H9 (cell line): ENCODE measurements at regions not wholly inside any gene's neighbourhood (a gene's known extent, or its start where the extent isn't known, plus 50 kb on each side); places are given as distances from the start of the nearest gene placed in this dataset.

Source experiments
- DNase-seq: peaks from one replicate; pipeline ENCODE4 v3.0.0-alpha.2; 2017
- H2AFZ ChIP-seq: one replicate; pipeline ENCODE4 v1.6.1; 2013; ENCODE audit warnings: mild to moderate bottlenecking, low read length, control low read depth, moderate library complexity
- H2AK5ac ChIP-seq: 2 replicates; pipeline ENCODE4 v1.6.1; 2013; ENCODE audit warnings: low read length, control low read depth, mixed read lengths; ENCODE audit not compliant: insufficient read length
- H2BK120ac ChIP-seq: one replicate; pipeline ENCODE4 v1.6.1; 2013; ENCODE audit warnings: low read depth, mild to moderate bottlenecking, low read length, control low read depth, inconsistent platforms; ENCODE audit not compliant: poor library complexity, severe bottlenecking
- H2BK12ac ChIP-seq: 2 replicates; pipeline ENCODE4 v1.6.1; 2013; ENCODE audit warnings: low read length, control low read depth, mixed read lengths, low read depth; ENCODE audit not compliant: insufficient read length
- H2BK15ac ChIP-seq: 2 replicates; pipeline ENCODE4 v1.6.1; 2013; ENCODE audit warnings: low read depth, low read length, control low read depth
- H2BK20ac ChIP-seq: one replicate; pipeline ENCODE4 v1.6.1; 2013; ENCODE audit warnings: low read depth, mild to moderate bottlenecking, low read length, control low read depth, inconsistent platforms; ENCODE audit not compliant: poor library complexity, severe bottlenecking
- H2BK5ac ChIP-seq: 2 replicates; pipeline ENCODE4 v1.6.1; 2013; ENCODE audit warnings: low read length, control low read depth, mixed read lengths; ENCODE audit not compliant: insufficient read length
- H3K14ac ChIP-seq: 2 replicates; pipeline ENCODE4 v1.6.1; 2013; ENCODE audit warnings: low read length, control low read depth; ENCODE audit not compliant: insufficient read depth
- H3K18ac ChIP-seq: 2 replicates; pipeline ENCODE4 v1.6.1; 2013; ENCODE audit warnings: low read depth, mild to moderate bottlenecking, mixed read lengths, low read length, control low read depth; ENCODE audit not compliant: insufficient read length
- H3K23ac ChIP-seq: 2 replicates; pipeline ENCODE4 v1.6.1; 2013; ENCODE audit warnings: low read length, control low read depth, mixed read lengths, low read depth; ENCODE audit not compliant: insufficient read length
- H3K23me2 ChIP-seq: 2 replicates; pipeline ENCODE4 v1.6.1; 2013; ENCODE audit warnings: low read depth, mild to moderate bottlenecking, mixed read lengths, low read length, control low read depth; ENCODE audit not compliant: insufficient read length, poor library complexity, severe bottlenecking
- H3K27ac ChIP-seq: 2 replicates; pipeline ENCODE4 v1.5.1; 2013; ENCODE audit warnings: low read length, control low read depth, mixed read lengths, low read depth; ENCODE audit not compliant: insufficient read length
- H3K27me3 ChIP-seq: 2 replicates; pipeline ENCODE4 v1.6.1; 2013; ENCODE audit warnings: low read length, control low read depth, inconsistent platforms; ENCODE audit not compliant: insufficient read depth
- H3K4ac ChIP-seq: 2 replicates; pipeline ENCODE4 v1.6.1; 2013; ENCODE audit warnings: low read depth, mild to moderate bottlenecking, control low read depth, inconsistent platforms, low read length, moderate library complexity
- H3K4me1 ChIP-seq: 2 replicates; pipeline ENCODE4 v1.6.1; 2013; ENCODE audit warnings: low read length, control low read depth, inconsistent platforms; ENCODE audit not compliant: insufficient read depth
- H3K4me2 ChIP-seq: 2 replicates; pipeline ENCODE4 v1.6.1; 2013; ENCODE audit warnings: low read length, control low read depth, mixed read lengths; ENCODE audit not compliant: insufficient read length, insufficient read depth
- H3K56ac ChIP-seq: 2 replicates; pipeline ENCODE4 v1.6.1; 2013; ENCODE audit warnings: low read depth, mild to moderate bottlenecking, mixed read lengths, low read length, control low read depth; ENCODE audit not compliant: insufficient read length
- H3K79me1 ChIP-seq: 2 replicates; pipeline ENCODE4 v1.6.1; 2013; ENCODE audit warnings: low read depth, mild to moderate bottlenecking, moderate library complexity, low read length, control low read depth, inconsistent platforms; ENCODE audit not compliant: insufficient read depth, poor library complexity, severe bottlenecking
- H3K79me2 ChIP-seq: 2 replicates; pipeline ENCODE4 v1.6.1; 2013; ENCODE audit warnings: low read length, control low read depth, inconsistent platforms; ENCODE audit not compliant: insufficient read depth
- H3K9ac ChIP-seq: 2 replicates; pipeline ENCODE4 v1.6.1; 2013; ENCODE audit warnings: low read length, control low read depth, mixed read lengths; ENCODE audit not compliant: insufficient read length; ENCODE audit errors: extremely low read depth
- H3K9me3 ChIP-seq: one replicate; pipeline ENCODE4 v1.6.1; 2013; ENCODE audit warnings: low read depth, low read length, inconsistent platforms; ENCODE audit not compliant: control insufficient read depth
- H3T11ph ChIP-seq: one replicate; pipeline ENCODE4 v1.6.1; 2013; ENCODE audit warnings: mild to moderate bottlenecking, low read length, control low read depth, inconsistent platforms
- H4K20me1 ChIP-seq: one replicate; pipeline ENCODE4 v1.6.1; 2013; ENCODE audit not compliant: control insufficient read depth, insufficient read length, insufficient read depth
- H4K5ac ChIP-seq: 2 replicates; pipeline ENCODE4 v1.6.1; 2013; ENCODE audit warnings: low read depth, mild to moderate bottlenecking, mixed read lengths, low read length, control low read depth; ENCODE audit not compliant: insufficient read length
- H4K8ac ChIP-seq: replicated peaks from 2 replicates; pipeline ENCODE4 v1.6.1; 2013; ENCODE audit warnings: low read length, control low read depth, mixed read lengths, low read depth; ENCODE audit not compliant: insufficient read length
- H4K91ac ChIP-seq: 2 replicates; pipeline ENCODE4 v1.6.1; 2013; ENCODE audit warnings: low read depth, mild to moderate bottlenecking, moderate library complexity, mixed read lengths, low read length, control low read depth; ENCODE audit not compliant: insufficient read length
- H3K27ac Mint-ChIP-seq, 3 experiments: 2 replicates in 2 of 3; 3 replicates in 1 of 3; pipeline ENCODE4 v1.8.0; 2020 to 2021; ENCODE audit warnings: mixed read lengths in 3 of 3, mild to moderate bottlenecking in 1 of 3, moderate library complexity in 1 of 3
- H3K27me3 Mint-ChIP-seq: 2 replicates; pipeline ENCODE4 v1.8.0; 2021; ENCODE audit warnings: low read depth, mild to moderate bottlenecking, moderate library complexity, mixed read lengths
- H3K36me3 Mint-ChIP-seq, 3 experiments: 2 replicates in 2 of 3; 3 replicates in 1 of 3; pipeline ENCODE4 v1.8.0; 2020 to 2021; ENCODE audit warnings: low read depth in 3 of 3, mixed read lengths in 3 of 3; ENCODE audit not compliant: insufficient read depth in 1 of 3
- H3K4me1 Mint-ChIP-seq, 2 experiments: 2 replicates each; pipeline ENCODE4 v1.8.0; 2020; ENCODE audit warnings: mixed read lengths in 2 of 2
- H3K4me3 Mint-ChIP-seq, 2 experiments: 2 replicates in 1 of 2; 3 replicates in 1 of 2; pipeline ENCODE4 v1.8.0; 2020 to 2021; ENCODE audit warnings: mild to moderate bottlenecking in 2 of 2, mixed read lengths in 2 of 2, moderate library complexity in 1 of 2
- H3K9me3 Mint-ChIP-seq, 2 experiments: 2 replicates in 1 of 2; 3 replicates in 1 of 2; pipeline ENCODE4 v1.8.0; 2020; ENCODE audit warnings: mild to moderate bottlenecking in 2 of 2, mixed read lengths in 2 of 2, moderate library complexity in 1 of 2
- WGBS: extraction: QIAGEN DNeasy Blood & Tissue Kit; methylation state at CpG from one replicate; pipeline ENCODE4 v1.1.7; 2013; ENCODE audit warnings: missing lambda C conversion rate, low lambda C conversion rate, mixed read lengths; ENCODE audit not compliant: insufficient read length; ENCODE audit errors: extremely low coverage; 5-methylcytosine and 5-hydroxymethylcytosine counted together
- TF ChIP-seq, protein P1 (sequence below): fragments of 200-600 bp; sonication (generic); conservative IDR thresholded peaks from 3 replicates; pipeline ENCODE4 v1.8.0; 2021; ENCODE audit warnings: antibody characterized with exemption, mild to moderate bottlenecking

DNA sequence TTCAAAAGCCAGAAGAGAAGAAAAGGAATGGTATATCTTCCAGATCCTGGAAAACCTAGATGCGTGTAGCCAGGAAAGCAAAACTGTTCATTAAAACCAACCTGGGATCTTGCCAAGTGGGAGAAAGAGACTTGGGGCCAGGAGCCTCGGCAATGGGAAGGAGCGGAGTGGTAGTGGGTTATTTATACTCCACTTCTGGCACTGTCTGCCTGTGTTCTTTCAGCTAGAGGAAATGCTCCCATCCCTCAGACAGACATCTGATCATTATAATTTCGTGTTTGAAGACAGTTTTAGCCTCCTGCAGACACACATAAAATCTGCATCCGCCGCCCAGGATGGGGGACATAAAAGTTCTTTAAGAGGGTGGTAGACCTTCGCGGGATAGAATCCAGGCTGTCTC is 421.6 kb downstream of the RPS24 start:
- Mint-ChIP-seq H3K4me1 (peaks cover 11 to 17% of the 10 kb centered on the region in 2 experiments), H3K27ac (no peak overlapping the region; a peak in 1 of 7 replicates)

More for the DNA sequence above, 421.6 kb downstream of the RPS24 start:
- no peak overlapping the region for H4K8ac ChIP-seq
- H2BK120ac ChIP-seq, result no peak overlapping the region
- no peak overlapping the region for H4K5ac ChIP-seq
- H2BK15ac ChIP-seq, result no peak overlapping the region
- no peak overlapping the region for H3K4ac ChIP-seq
- H2BK5ac ChIP-seq, result no peak overlapping the region
- H2AFZ ChIP-seq, result no peak overlapping the region
- no peak overlapping the region for H3K14ac ChIP-seq
- no peak overlapping the region for H3K23ac ChIP-seq
- H3K4me1 ChIP-seq, result no peaks in the 10 kb centered on the region; the same call in 1 of the 2 replicates
- no peak overlapping the region for H4K91ac ChIP-seq
- no peaks in the 10 kb centered on the region for H3K79me2 ChIP-seq
- H3K27ac ChIP-seq, result no peak overlapping the region
- no peaks in the 10 kb centered on the region for H3K79me1 ChIP-seq
- TF ChIP-seq, protein P1, sequence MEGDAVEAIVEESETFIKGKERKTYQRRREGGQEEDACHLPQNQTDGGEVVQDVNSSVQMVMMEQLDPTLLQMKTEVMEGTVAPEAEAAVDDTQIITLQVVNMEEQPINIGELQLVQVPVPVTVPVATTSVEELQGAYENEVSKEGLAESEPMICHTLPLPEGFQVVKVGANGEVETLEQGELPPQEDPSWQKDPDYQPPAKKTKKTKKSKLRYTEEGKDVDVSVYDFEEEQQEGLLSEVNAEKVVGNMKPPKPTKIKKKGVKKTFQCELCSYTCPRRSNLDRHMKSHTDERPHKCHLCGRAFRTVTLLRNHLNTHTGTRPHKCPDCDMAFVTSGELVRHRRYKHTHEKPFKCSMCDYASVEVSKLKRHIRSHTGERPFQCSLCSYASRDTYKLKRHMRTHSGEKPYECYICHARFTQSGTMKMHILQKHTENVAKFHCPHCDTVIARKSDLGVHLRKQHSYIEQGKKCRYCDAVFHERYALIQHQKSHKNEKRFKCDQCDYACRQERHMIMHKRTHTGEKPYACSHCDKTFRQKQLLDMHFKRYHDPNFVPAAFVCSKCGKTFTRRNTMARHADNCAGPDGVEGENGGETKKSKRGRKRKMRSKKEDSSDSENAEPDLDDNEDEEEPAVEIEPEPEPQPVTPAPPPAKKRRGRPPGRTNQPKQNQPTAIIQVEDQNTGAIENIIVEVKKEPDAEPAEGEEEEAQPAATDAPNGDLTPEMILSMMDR, result no peak
- H3K9ac ChIP-seq, result no peak overlapping the region
- no peak overlapping the region for H3K18ac ChIP-seq
- no peak overlapping the region for H2AK5ac ChIP-seq
- no peaks in the 10 kb centered on the region for H3K27me3 ChIP-seq
- Mint-ChIP-seq H3K9me3 (no peaks in the 10 kb centered on the region), H3K4me3 (no peak overlapping the region), H3K36me3 (no peaks in the 10 kb centered on the region; a peak in 1 of 7 replicates), H3K27me3 (peaks cover 12% of the 10 kb centered on the region)
- no CpG with 5 or more reads among the region's 8 CpGs for WGBS
- DNase-seq, result no peak
- no peaks in the 10 kb centered on the region for H3K9me3 ChIP-seq
- H3K23me2 ChIP-seq, result no peaks in the 10 kb centered on the region
- H4K20me1 ChIP-seq, result no peaks in the 10 kb centered on the region
- no peak overlapping the region for H2BK20ac ChIP-seq
- no peak overlapping the region for H2BK12ac ChIP-seq
- no peak overlapping the region for H3K56ac ChIP-seq
- H3T11ph ChIP-seq, result no peak overlapping the region
- H3K4me2 ChIP-seq, result no peak overlapping the region
